IPS-NIHi7 (cell line): ENCODE measurements at regions not wholly inside any gene's neighbourhood (a gene's known extent, or its start where the extent isn't known, plus 50 kb on each side); places are given as distances from the start of the nearest gene placed in this dataset.

Source experiments
- DNase-seq: peaks from one replicate; pipeline ENCODE4 v3.0.0; 2012; ENCODE audit warnings: mixed read lengths; ENCODE audit errors: extremely low spot score

GRCh38 chrX:20522420-20522819, 255.7 kb upstream of the RPS6KA3 start:
- DNase-seq = no peak

DNA sequence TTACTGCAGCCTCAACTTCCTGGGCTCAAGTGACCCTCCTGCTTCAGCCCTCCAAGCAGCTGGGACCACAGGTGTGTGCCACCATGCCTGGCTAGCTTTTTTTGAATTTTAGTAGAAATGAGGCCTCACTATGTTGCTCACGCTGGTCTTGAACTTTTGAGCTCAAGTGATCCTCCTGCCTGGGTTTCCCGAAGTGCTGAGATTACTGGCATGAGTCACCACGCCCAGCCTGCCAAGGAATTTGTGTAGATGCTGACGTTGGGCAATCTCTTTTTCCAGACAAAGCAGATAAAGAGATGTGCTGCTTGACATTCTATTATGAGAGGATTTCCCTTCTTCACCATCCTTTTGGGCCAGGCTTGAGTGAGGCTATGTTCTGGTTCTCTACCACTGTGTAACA, 254.5 kb upstream of the RPS6KA3 start:
- no peak for DNase-seq

GRCh38 chrX:20519826-20520225, 253.1 kb upstream of the RPS6KA3 start:
- no peak for DNase-seq

DNA sequence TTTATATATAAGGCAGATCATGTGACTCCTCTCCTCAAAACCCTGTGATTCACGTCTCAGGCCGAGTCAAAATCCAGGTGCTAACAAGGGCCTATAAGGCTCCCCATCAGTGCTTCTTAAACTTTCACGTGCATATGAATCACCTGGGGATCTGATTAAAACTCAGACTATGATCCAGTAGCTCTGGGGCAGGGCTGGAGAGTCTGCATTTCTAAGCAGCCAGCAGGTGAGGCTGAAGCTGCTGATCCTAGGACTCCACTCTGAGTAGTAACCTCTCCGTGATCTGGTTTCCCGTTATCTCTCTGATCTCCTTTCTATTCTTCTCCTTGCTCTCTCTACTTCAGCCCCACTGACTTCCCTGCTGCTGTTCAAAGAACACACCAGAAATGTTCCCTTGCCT, 252.4 kb upstream of the RPS6KA3 start:
- no peak for DNase-seq

DNA sequence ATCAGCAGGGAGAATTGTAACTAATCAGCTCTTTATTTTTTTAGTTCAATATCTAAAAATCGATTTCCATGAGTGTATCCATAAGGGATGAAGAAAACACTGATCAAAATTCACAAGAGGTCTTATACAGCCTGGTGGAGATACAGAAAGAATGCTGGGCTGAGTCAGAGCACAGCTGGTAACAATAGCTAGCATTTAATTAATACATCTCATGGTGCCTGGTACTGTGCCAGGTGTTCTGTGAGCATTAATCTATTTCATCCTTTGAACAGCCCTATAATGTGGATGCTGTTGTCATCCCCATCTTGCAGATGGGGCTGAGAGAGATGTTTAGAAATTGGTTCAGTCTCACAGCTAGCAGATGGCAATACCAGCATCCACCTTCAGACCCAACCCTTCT, 250.9 kb upstream of the RPS6KA3 start:
- DNase-seq = no peak

DNA sequence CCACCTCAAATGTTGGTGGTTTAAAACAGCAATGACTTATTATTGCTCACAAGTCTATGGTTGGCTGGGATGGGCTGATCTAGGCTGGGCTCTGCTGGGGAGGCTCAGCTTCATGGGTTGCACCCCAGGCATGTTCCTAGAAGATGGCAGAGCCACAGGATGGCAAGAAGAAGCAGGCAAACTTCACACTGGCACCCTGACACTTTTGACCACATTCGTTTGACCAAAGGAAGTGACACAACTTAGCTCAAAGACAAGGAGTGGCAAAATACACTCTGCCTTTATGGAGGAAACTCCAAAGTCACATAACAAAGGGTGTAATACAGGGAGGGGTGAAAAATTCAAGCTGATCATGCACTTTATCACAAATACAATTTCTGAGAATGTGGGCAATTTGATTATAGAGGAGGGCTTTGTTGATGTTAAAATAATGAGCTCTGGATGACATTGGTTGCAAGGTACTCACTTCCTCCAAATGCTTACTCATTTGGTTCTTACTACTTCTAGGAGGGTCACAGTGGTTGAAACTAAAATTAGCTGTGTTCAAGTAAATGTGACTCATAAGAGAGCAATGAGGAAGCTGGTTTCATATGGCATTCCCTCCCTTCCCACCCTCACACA, 249.2 kb upstream of the RPS6KA3 start:
- DNase-seq = no peak

DNA sequence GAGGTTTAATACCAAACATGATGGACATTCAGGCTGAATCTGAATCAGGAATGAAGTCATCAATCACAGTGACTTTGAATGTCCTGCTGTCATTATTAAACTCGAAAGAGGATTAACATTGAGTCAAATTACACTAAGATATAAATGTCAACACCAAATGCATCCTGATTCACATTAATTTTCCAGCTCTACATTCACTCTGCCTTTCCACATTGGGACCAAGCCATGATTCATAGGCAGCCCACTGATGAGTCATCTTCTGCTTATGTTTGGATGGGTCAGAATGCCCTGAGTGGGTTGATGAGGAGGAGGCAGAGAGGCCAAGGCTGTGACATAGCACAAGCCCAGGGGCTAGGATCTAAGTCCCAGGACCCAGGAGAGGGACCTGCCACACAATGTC, 247.6 kb upstream of the RPS6KA3 start:
- DNase-seq = no peak

DNA sequence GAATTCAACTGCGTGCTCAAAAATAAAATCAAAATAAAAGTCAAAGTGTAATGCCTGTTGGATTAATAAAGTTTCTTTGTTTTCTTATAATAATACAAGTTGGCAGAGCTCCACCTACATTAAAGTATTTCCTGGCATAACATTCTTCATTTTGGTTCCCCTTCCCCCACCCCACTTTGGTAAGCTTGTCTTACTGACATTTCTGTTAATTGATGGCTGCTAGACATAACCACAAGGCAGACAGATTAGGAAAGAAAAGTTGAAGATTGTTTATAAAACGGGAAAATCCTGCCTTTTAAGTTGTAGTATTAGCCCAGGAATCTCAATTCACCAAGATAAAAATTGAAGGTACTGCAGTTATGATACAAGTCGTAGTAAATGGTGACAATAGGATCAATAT, 246.5 kb upstream of the RPS6KA3 start:
- DNase-seq = no peak

DNA sequence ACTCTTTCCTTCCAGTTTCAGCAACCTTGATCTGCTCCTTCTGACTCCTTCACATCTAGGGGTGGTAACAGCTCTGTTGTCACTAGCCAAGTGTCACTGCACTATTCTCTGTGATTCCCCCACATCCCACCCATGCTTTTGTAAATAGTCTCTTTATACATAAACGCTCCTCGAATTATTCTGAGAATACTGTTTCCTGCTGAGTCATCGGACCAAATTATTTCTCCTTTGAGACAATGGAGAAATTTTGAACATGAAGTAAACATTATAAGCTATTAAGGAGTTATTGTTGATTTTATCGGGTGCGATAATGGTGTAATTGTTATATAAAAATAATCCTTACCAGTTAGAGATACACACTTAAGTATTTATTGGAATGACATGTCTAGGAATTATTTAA, 245.1 kb upstream of the RPS6KA3 start:
- no peak for DNase-seq

GRCh38 chrX:20507901-20508620, 241.4 kb upstream of the RPS6KA3 start:
- DNase-seq = no peak

- no peak for DNase-seq
Observed at GRCh38 chrX:20506739-20507138, 240.0 kb upstream of the RPS6KA3 start.

GRCh38 chrX:20500949-20501348, 234.2 kb upstream of the RPS6KA3 start:
- no peak for DNase-seq

DNA sequence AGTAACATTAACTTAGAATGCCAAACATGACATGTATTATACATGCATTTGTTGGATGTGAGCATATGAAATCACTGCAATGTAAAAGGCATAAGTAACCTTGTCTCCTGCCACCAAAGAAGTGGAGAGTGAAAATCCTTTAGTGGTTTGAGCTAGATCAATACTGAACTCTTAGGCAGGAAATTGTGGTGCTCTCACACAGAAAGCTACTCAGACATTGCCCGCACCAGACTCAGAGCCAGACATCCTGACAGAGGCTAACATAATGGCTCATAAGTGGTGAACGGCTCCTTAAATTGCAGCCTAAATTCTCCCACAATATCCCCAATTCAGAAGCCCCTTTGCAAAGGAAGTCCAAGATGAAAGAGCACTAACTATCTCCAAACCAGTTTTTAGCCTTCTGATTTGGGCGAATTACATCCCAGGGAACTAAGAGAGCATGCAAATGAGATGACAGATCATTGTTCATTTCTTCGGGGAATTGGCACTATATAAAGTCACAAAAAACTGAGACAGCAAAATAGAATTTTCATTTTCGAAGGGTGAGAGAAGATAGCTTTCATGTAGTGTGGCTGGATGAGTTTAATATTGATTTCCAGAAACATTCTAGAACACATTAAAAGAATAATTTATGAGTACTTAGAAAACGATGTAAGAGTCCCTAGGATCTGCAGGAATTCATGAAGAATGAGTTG, 233.6 kb upstream of the RPS6KA3 start:
- no peak for DNase-seq

DNA sequence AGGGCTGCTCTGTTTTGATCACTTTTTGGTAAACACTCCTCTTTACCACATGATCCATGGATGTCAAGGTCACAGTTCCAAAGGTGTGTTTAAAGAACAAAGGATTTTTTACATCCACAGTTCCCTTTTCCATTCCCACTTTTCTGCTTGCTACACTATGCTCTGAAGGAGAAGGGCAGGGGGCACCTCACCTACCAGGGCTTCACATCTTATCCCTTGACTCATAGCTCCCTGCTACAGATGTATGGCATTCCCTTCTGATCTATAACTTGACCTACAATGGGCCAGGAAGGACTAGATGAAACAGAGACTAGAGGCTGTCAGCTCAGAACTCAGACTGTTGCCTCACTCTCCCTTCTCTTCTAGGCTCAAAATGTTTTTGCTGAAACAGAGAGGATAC, 233.1 kb upstream of the RPS6KA3 start:
- no peak for DNase-seq

DNA sequence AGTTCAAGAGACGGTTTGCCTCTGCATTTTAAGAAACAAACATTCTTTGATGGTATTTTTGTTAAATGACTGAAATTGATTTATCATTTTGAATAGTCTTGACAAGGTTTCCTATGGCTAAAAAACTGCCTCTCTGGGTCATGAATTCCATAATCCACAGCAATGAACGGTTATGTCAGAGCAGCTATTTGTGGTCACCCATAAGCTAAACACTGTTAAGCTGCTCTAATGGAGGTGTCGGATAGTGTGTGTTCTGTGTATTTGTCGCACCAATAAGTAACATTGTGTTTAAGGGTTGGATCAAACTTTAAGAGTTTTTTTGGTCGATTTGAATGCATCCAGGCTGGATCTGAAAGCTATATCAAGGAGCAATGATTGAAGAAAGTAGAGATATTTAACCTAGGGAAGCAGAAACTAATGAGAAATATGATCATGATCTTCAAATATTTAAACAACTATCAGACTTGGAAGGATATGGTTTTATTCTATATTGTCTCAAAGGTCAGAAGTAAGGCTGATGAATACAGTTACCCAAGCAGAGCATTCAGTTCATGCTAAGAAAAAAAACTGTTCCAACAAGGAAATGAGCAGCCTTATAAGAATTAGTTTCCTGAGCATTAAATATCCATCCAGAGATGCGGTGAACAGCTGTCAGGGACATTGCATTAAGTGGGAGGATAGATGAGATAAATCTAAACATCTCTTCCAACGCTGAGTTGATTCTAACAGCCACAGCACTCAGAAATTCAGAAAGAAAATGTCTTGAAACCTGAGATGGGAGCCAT, 232.3 kb upstream of the RPS6KA3 start:
- DNase-seq = no peak

DNA sequence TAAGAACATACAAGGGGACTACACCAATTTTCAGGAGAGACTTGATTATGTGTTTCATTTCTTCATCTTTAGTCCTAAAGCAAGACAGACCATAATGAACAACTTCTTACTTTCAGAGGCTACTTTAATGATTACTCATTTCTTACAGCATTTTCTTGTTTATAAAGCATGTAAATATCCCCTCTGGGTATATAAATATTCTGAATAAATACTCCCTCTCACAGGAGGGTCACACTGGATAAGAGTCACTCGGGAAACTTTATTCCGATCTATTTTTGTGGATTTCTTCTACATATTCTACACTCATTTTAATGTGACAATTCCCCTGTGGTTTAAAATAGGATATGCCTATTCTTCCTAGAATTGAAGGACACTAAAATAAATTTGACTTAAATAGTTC, 228.9 kb upstream of the RPS6KA3 start:
- DNase-seq = no peak

DNA sequence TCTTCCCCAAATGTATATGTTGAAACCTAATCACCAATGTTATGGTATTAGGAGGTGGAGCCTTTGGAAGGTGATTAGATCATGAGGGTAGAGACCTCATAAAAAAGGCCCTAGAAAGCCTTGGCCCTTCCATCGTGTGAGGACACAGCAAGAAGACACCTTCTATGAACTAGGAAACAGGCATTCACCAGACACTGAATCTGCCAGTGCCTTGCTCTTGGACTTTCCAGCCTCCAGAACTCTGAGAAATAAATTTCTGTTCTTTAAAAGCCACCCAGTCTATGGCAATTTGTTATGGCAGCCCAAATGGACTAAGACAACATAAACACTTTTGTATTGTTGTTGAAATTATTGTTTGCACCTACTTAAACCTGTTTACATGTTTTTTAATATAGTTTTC, 221.8 kb upstream of the RPS6KA3 start:
- no peak for DNase-seq

GRCh38 chrX:20487227-20487626, 220.5 kb upstream of the RPS6KA3 start:
- DNase-seq = no peak

GRCh38 chrX:20481632-20482031, 214.9 kb upstream of the RPS6KA3 start:
- no peak for DNase-seq

DNA sequence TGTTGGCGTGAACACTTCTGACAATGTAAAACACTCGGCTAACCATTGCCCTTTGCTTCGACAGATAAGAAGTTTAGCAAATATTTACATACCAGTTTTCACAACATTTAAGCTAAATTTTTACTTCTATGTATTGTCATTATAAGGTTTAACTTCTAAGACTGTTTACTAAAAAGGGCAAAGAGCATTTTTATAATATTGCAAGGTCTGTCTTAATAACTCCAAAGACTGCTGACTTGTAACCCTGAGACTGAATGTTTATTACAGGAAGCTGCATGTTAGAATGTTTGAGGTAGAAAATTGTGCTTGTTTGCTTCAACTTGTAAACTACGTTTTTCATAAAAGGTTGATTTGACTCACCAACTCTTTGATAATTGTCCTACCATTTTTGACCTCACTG, 213.2 kb upstream of the RPS6KA3 start:
- DNase-seq = no peak

DNA sequence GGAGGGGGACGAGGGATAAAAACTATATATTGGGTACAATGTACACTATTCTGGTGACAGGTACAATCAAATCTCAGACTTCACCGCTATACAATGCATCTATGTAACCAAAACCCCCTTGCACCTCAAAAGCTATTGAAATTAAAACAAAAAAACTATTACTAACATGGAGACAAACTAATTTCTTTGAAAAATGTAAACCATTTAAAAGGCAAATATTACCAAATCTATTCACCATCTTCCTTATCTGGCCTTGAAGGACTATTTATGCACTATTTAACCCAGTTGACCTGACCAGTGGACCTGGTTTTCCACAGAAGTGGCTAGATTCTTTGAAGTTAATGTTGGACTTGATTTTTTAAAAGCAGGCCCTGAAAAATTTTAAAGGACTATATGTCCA, 212.3 kb upstream of the RPS6KA3 start:
- no peak for DNase-seq

DNA sequence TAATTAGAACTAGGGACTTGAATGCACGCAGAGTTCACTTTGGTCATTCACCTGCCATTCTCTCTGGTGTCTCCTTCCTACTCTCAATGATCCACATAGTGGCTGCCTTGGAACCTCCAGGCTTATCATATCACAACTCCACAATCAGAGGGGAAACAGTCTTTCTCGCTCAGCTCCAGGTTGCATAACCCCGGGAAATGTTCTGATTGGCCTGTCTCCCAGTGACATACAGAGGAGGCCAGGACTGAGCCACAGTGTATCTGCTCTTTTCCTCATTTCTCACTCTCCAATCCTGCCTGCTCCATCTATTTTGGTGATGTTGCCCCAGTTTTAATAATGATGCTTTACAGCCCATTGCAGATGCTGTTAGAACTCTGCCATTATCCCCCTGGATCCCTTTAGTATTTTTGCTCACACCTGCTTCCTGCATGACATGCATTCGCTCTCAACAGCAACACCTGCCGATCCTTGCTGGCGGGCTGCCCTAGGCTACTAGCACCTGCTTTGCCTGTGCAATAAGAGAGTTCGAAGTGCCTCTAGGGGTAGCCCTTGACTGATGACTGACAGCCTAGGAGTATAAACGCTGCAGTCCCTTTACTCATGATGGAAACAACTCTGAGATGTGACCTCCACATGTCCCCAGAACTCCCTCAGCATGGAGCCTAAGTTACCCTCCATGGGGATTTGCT, 211.3 kb upstream of the RPS6KA3 start:
- no peak for DNase-seq
